ENCODE measurements at regions not wholly inside any gene's neighbourhood (a gene's known extent, or its start where the extent isn't known, plus 50 kb on each side); places are given as distances from the start of the nearest gene placed in this dataset.

DNA sequence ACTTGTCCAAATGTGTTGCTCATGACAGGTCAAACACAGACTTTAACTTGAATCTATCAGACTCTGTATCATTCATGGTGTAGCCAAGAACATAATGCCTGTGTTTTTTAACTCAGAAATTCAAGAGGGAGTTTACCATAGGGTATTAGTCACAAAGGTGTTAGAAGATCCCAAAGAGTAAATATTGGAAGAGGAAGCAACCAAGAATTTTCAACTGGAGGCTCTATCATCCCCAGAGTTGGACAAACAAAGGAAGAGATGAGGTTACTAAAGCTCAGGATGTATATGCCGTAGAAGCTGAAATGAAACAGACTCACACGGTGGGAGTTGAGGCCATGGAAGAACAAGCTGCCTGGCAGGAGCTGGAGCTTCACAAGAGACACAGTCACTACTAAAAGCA lies 116.2 kb upstream of the COL8A1 start:
- Histone ChIP-seq H3K27ac (no peak overlapping the region), H3K36me3 (no peaks in the 10 kb centered on the region), H3K4me1 (no peaks in the 10 kb centered on the region), H3K4me3 (no peak overlapping the region), H3K27me3 (no peaks in the 10 kb centered on the region), H3K9me3 (no peaks in the 10 kb centered on the region)
- 75 to 82% methylated on average over 2 of the region's 2 CpGs for WGBS, 2 donors (ENCODE audit: low coverage in 1 of 2)
- no peak for ATAC-seq
- no peak for TF ChIP-seq EP300 (IDR thresholded peaks at IDR 0.05)
- TF ChIP-seq, protein P1, sequence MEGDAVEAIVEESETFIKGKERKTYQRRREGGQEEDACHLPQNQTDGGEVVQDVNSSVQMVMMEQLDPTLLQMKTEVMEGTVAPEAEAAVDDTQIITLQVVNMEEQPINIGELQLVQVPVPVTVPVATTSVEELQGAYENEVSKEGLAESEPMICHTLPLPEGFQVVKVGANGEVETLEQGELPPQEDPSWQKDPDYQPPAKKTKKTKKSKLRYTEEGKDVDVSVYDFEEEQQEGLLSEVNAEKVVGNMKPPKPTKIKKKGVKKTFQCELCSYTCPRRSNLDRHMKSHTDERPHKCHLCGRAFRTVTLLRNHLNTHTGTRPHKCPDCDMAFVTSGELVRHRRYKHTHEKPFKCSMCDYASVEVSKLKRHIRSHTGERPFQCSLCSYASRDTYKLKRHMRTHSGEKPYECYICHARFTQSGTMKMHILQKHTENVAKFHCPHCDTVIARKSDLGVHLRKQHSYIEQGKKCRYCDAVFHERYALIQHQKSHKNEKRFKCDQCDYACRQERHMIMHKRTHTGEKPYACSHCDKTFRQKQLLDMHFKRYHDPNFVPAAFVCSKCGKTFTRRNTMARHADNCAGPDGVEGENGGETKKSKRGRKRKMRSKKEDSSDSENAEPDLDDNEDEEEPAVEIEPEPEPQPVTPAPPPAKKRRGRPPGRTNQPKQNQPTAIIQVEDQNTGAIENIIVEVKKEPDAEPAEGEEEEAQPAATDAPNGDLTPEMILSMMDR (IDR thresholded peaks at IDR 0.05): no peak
- no peak for TF ChIP-seq POLR2A (IDR thresholded peaks at IDR 0.05)
- no peak for TF ChIP-seq POLR2AphosphoS5 (IDR thresholded peaks at IDR 0.05)

DNA sequence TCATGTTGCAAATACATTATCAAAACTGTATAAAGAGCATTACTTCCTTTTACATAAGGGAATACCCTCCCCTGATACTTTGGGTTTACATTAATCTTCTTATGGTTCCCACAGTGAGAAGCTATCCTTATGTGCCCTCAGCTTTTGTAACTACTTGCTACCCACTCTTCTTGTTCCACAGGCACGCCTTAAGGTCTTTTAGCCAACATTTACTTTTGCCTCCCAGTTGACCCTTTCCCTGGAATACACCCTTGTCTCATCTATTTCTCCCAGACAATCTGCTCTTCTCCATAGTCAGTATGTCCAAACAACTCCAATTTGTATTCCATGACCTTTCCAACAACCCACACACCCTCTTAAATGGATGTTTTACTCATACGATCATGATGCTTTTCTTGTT lies 116.8 kb upstream of the COL8A1 start:
- Histone ChIP-seq H3K27ac (no peak overlapping the region), H3K36me3 (no peaks in the 10 kb centered on the region), H3K4me1 (no peaks in the 10 kb centered on the region), H3K4me3 (no peak overlapping the region), H3K27me3 (no peaks in the 10 kb centered on the region), H3K9me3 (no peaks in the 10 kb centered on the region)
- TF ChIP-seq, protein P1 (IDR thresholded peaks at IDR 0.05): no peak
- TF ChIP-seq EP300 (IDR thresholded peaks at IDR 0.05) (no peak), POLR2A (IDR thresholded peaks at IDR 0.05) (no peak), POLR2AphosphoS5 (IDR thresholded peaks at IDR 0.05) (no peak)
- ATAC-seq: no peak
- WGBS, 2 donors (ENCODE audit: low coverage in 1 of 2): 48 to 64% methylated on average over 2 of the region's 2 CpGs

DNA sequence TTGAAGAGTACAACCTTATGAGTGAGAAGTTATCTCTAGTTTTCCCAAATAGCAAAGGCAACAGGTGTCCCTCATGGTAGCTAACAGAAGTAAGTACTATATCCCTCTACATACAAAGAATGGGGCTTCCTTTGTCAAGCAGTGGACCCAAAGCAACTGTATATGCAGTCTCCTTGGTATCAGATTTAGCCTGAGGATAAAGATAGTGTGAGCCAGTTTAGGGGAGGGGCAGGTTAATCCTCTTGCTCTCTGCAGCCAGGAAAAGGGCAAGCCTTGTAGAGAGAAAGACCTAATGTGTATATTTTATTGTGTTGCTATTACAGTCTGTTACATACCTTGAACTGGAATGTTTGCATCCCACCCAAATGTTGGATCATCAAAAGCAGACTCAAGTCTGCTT lies 117.9 kb upstream of the COL8A1 start:
- no peak for ATAC-seq
- H3K27me3 ChIP-seq: no peaks in the 10 kb centered on the region
- H3K36me3 ChIP-seq: no peaks in the 10 kb centered on the region
- TF ChIP-seq POLR2AphosphoS5 (IDR thresholded peaks at IDR 0.05) (no peak), POLR2A (IDR thresholded peaks at IDR 0.05) (no peak), EP300 (IDR thresholded peaks at IDR 0.05) (no peak)
- TF ChIP-seq, protein P1 (IDR thresholded peaks at IDR 0.05): no peak
- H3K4me1 ChIP-seq: no peaks in the 10 kb centered on the region
- no peak overlapping the region for H3K4me3 ChIP-seq
- no peak overlapping the region for H3K27ac ChIP-seq
- no peaks in the 10 kb centered on the region for H3K9me3 ChIP-seq

DNA sequence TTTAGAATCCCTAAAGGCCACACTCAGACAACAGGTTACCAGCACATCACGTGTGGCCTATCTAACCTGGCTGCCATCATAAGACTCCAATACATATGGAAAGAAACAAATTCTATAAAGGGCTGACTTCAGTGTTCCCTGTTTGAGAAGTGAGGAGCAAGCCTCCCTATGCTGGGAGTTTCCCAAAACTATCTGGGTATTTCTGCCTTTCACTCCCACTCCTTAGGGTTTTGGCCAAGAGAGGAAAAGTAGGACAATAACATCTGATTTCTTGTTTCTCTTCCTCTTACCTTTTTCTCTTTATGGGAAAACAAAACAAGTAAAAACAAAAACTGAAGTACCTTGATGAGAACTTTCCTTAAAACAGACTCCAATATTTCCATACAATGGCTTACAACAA lies 121.5 kb upstream of the COL8A1 start:
- Histone ChIP-seq H3K4me1 (no peaks in the 10 kb centered on the region), H3K27me3 (no peaks in the 10 kb centered on the region), H3K36me3 (no peaks in the 10 kb centered on the region), H3K4me3 (no peak overlapping the region), H3K27ac (no peak overlapping the region), H3K9me3 (no peaks in the 10 kb centered on the region)
- no peak for ATAC-seq
- TF ChIP-seq, protein P1 (IDR thresholded peaks at IDR 0.05): no peak
- TF ChIP-seq POLR2AphosphoS5 (IDR thresholded peaks at IDR 0.05): no peak
- no peak for TF ChIP-seq EP300 (IDR thresholded peaks at IDR 0.05)
- TF ChIP-seq POLR2A (IDR thresholded peaks at IDR 0.05): no peak
- 67 to 75% methylated on average over 1 of the region's 1 CpG for WGBS, 2 donors (ENCODE audit: low coverage in 1 of 2)

DNA sequence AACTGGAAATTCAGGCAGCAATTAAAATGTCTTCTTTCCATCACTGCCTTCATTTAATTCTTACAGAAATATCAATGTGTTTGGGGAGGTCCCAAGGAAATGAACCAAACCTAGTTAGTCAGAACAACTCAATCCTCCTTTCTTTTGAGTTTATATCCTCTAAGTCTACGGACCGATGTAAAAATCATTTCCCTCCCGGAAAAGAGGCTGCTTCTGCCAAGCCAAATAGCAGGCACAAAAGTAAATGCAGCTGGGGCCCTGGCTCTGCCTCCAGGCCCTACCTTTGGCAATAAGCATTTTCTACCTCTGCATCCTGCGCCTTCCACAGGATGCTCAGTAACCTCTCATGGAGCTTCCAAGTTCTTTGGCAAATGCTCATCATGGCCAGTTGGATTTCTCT lies 122.5 kb upstream of the COL8A1 start:
- H3K36me3 ChIP-seq: no peaks in the 10 kb centered on the region
- 56 to 64% methylated on average over 4 of the region's 4 CpGs for WGBS, 2 donors (ENCODE audit: low coverage in 1 of 2)
- no peaks in the 10 kb centered on the region for H3K27me3 ChIP-seq
- TF ChIP-seq, protein P1 (IDR thresholded peaks at IDR 0.05): no peak
- TF ChIP-seq POLR2AphosphoS5 (IDR thresholded peaks at IDR 0.05) (no peak), EP300 (IDR thresholded peaks at IDR 0.05) (no peak), POLR2A (IDR thresholded peaks at IDR 0.05) (no peak)
- H3K4me3 ChIP-seq: no peak overlapping the region
- no peak for ATAC-seq
- no peaks in the 10 kb centered on the region for H3K9me3 ChIP-seq
- no peak overlapping the region for H3K27ac ChIP-seq
- no peaks in the 10 kb centered on the region for H3K4me1 ChIP-seq

Measured in gastroesophageal sphincter (tissue), 4 donors.